H1 (cell line): ENCODE measurements at regions not wholly inside any gene's neighbourhood (a gene's known extent, or its start where the extent isn't known, plus 50 kb on each side); places are given as distances from the start of the nearest gene placed in this dataset.

Experiments
- BRCA1 ChIP-seq: IDR thresholded peaks from 2 replicates; pipeline ENCODE4 v1.6.1; 2012; ENCODE audit warnings: low read depth, low read length, improper control_type of control experiment
- PHF8 ChIP-seq: fragments of 200-600 bp; sonication (generic); conservative IDR thresholded peaks from 2 replicates; pipeline ENCODE4 v1.7.1; 2012; ENCODE audit warnings: low read depth, mild to moderate bottlenecking, inconsistent platforms, low read length, moderate library complexity
- TF ChIP-seq, protein P1 (sequence below), 3 experiments: IDR thresholded peaks; 1 replicate in 2 of 3; 2 replicates in 1 of 3; pipeline versions ENCODE4 v1.5.1 to v1.6.1; 2011; ENCODE audit warnings: low read length in 3 of 3, mild to moderate bottlenecking in 3 of 3, inconsistent platforms in 2 of 3, low read depth in 1 of 3, moderate library complexity in 1 of 3; ENCODE audit not compliant: insufficient read depth in 1 of 3; ENCODE audit errors: control extremely low read depth in 1 of 3
- TF ChIP-seq, protein P2 (sequence below): IDR thresholded peaks from 2 replicates; pipeline ENCODE4 v1.6.1; 2012; ENCODE audit warnings: inconsistent platforms

DNA sequence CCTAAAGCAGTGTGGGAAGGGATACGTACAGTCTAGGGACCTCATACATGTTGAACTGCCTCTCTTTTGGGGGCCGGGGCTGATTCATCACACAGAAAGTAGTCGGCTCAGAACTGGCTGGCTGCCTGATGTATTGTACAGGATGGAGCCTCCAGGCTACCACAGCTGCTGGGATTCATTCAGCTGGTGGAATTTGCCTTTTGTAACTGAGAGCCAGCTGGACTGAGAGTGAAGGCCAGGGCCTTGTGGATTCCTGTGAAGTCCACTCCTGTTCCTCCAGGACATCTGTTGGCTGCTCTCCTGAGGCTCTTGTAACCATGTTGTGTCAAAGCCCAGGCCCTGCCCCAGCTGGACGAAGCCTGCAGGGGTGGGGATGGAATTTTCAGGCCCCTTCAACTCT, 116.3 kb upstream of the PRICKLE1 start:
- TF ChIP-seq, protein P1, sequence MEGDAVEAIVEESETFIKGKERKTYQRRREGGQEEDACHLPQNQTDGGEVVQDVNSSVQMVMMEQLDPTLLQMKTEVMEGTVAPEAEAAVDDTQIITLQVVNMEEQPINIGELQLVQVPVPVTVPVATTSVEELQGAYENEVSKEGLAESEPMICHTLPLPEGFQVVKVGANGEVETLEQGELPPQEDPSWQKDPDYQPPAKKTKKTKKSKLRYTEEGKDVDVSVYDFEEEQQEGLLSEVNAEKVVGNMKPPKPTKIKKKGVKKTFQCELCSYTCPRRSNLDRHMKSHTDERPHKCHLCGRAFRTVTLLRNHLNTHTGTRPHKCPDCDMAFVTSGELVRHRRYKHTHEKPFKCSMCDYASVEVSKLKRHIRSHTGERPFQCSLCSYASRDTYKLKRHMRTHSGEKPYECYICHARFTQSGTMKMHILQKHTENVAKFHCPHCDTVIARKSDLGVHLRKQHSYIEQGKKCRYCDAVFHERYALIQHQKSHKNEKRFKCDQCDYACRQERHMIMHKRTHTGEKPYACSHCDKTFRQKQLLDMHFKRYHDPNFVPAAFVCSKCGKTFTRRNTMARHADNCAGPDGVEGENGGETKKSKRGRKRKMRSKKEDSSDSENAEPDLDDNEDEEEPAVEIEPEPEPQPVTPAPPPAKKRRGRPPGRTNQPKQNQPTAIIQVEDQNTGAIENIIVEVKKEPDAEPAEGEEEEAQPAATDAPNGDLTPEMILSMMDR (IDR thresholded peaks at IDR 0.05; ENCODE audit: control extremely low read depth in 1 of 3, insufficient read depth in 1 of 3, low read depth in 1 of 3, low read length in 3 of 3) = no peak
- TF ChIP-seq, protein P2, sequence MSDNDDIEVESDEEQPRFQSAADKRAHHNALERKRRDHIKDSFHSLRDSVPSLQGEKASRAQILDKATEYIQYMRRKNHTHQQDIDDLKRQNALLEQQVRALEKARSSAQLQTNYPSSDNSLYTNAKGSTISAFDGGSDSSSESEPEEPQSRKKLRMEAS = no peak
- no peak for TF ChIP-seq BRCA1
- TF ChIP-seq PHF8 = no peak
